ENCODE measurements at regions not wholly inside any gene's neighbourhood (a gene's known extent, or its start where the extent isn't known, plus 50 kb on each side); places are given as distances from the start of the nearest gene placed in this dataset.

GRCh38 chr4:177728361-177729152 is 286.3 kb upstream of the AGA start:
- Histone ChIP-seq H3K27me3 (no peaks in the 10 kb centered on the region), H3K36me3 (no peaks in the 10 kb centered on the region), H3K4me3 (no peak overlapping the region), H3K9me3 (no peaks in the 10 kb centered on the region)
- peak; percentile 22 for DNase-seq

- H3K36me3 ChIP-seq: no peaks in the 10 kb centered on the region
- no peak overlapping the region for H3K4me3 ChIP-seq
- H3K27me3 ChIP-seq: no peaks in the 10 kb centered on the region
- DNase-seq: no peak
- H3K9me3 ChIP-seq: no peaks in the 10 kb centered on the region
These were observed 287.4 kb upstream of the AGA start for GRCh38 chr4:177729681-177730080.

GRCh38 chr4:177737387-177737940 is 295.2 kb upstream of the AGA start:
- Histone ChIP-seq H3K4me3 (no peak overlapping the region), H3K36me3 (no peaks in the 10 kb centered on the region), H3K9me3 (no peaks in the 10 kb centered on the region), H3K27me3 (no peaks in the 10 kb centered on the region)
- no peak for DNase-seq

- H3K27me3 ChIP-seq: no peaks in the 10 kb centered on the region
- DNase-seq: no peak
These were observed 298.3 kb upstream of the AGA start for GRCh38 chr4:177740563-177740962.

GRCh38 chr4:177759729-177760128 is 317.5 kb upstream of the AGA start:
- DNase-seq: no peak
- H3K36me3 ChIP-seq: no peaks in the 10 kb centered on the region
- no peaks in the 10 kb centered on the region for H3K27me3 ChIP-seq
- H3K4me3 ChIP-seq: no peak overlapping the region
- H3K9me3 ChIP-seq: no peaks in the 10 kb centered on the region

More at GRCh38 chr4:177740563-177740962, 298.3 kb upstream of the AGA start:
- H3K9me3 ChIP-seq: no peaks in the 10 kb centered on the region
- no peak overlapping the region for H3K4me3 ChIP-seq
- H3K36me3 ChIP-seq: no peaks in the 10 kb centered on the region

- H3K27me3 ChIP-seq: no peaks in the 10 kb centered on the region
- H3K4me3 ChIP-seq: no peak overlapping the region
- H3K36me3 ChIP-seq: no peaks in the 10 kb centered on the region
- no peak for DNase-seq
- no peaks in the 10 kb centered on the region for H3K9me3 ChIP-seq
These were observed 319.5 kb upstream of the AGA start for GRCh38 chr4:177761692-177762091.

- Histone ChIP-seq H3K9me3 (no peaks in the 10 kb centered on the region), H3K27me3 (no peaks in the 10 kb centered on the region), H3K36me3 (no peaks in the 10 kb centered on the region), H3K4me3 (no peak overlapping the region)
- no peak for DNase-seq
These were observed 326.9 kb upstream of the AGA start for GRCh38 chr4:177769155-177769554.

GRCh38 chr4:177770776-177771175 is 328.5 kb upstream of the AGA start:
- no peaks in the 10 kb centered on the region for H3K9me3 ChIP-seq
- no peak for DNase-seq
- H3K36me3 ChIP-seq: no peaks in the 10 kb centered on the region
- H3K4me3 ChIP-seq: no peak overlapping the region
- no peaks in the 10 kb centered on the region for H3K27me3 ChIP-seq

- Histone ChIP-seq H3K27me3 (no peaks in the 10 kb centered on the region), H3K4me3 (no peak overlapping the region), H3K36me3 (no peaks in the 10 kb centered on the region), H3K9me3 (no peaks in the 10 kb centered on the region)
- no peak for DNase-seq
These were observed 329.4 kb upstream of the AGA start for GRCh38 chr4:177771645-177772044.

- H3K4me3 ChIP-seq: no peak overlapping the region
- no peak for DNase-seq
- no peaks in the 10 kb centered on the region for H3K27me3 ChIP-seq
- H3K9me3 ChIP-seq: no peaks in the 10 kb centered on the region
- H3K36me3 ChIP-seq: no peaks in the 10 kb centered on the region
These were observed 336.4 kb upstream of the AGA start for GRCh38 chr4:177778623-177779022.

- Histone ChIP-seq H3K4me3 (no peak overlapping the region), H3K9me3 (no peaks in the 10 kb centered on the region), H3K27me3 (no peaks in the 10 kb centered on the region), H3K36me3 (no peaks in the 10 kb centered on the region)
- no peak for DNase-seq
These were observed 342.8 kb upstream of the AGA start for GRCh38 chr4:177785000-177785399.

GRCh38 chr4:177789610-177790009 is 347.4 kb upstream of the AGA start:
- Histone ChIP-seq H3K4me3 (no peak overlapping the region), H3K9me3 (no peaks in the 10 kb centered on the region)
- no peak for DNase-seq

GRCh38 chr4:177791188-177791587 is 349.0 kb upstream of the AGA start:
- Histone ChIP-seq H3K4me3 (no peak overlapping the region), H3K36me3 (no peaks in the 10 kb centered on the region), H3K27me3 (no peaks in the 10 kb centered on the region), H3K9me3 (no peaks in the 10 kb centered on the region)
- DNase-seq: no peak

More at GRCh38 chr4:177789610-177790009, 347.4 kb upstream of the AGA start:
- Histone ChIP-seq H3K36me3 (no peaks in the 10 kb centered on the region), H3K27me3 (no peaks in the 10 kb centered on the region)

GRCh38 chr4:177796841-177797240 is 354.6 kb upstream of the AGA start:
- H3K9me3 ChIP-seq: no peaks in the 10 kb centered on the region
- no peak for DNase-seq
- H3K4me3 ChIP-seq: no peak overlapping the region
- no peaks in the 10 kb centered on the region for H3K36me3 ChIP-seq
- no peaks in the 10 kb centered on the region for H3K27me3 ChIP-seq

- H3K27me3 ChIP-seq: no peaks in the 10 kb centered on the region
- H3K4me3 ChIP-seq: no peak overlapping the region
- no peaks in the 10 kb centered on the region for H3K9me3 ChIP-seq
- no peaks in the 10 kb centered on the region for H3K36me3 ChIP-seq
- DNase-seq: no peak
These were observed 355.9 kb upstream of the AGA start for GRCh38 chr4:177798161-177798560.

GRCh38 chr4:177802162-177802561 is 359.9 kb upstream of the AGA start:
- DNase-seq: no peak
- H3K4me3 ChIP-seq: no peak overlapping the region

GRCh38 chr4:177802661-177803060 is 360.4 kb upstream of the AGA start:
- no peaks in the 10 kb centered on the region for H3K9me3 ChIP-seq
- H3K27me3 ChIP-seq: no peaks in the 10 kb centered on the region
- H3K36me3 ChIP-seq: no peaks in the 10 kb centered on the region
- no peak overlapping the region for H3K4me3 ChIP-seq
- no peak for DNase-seq

More at GRCh38 chr4:177802162-177802561, 359.9 kb upstream of the AGA start:
- Histone ChIP-seq H3K9me3 (no peaks in the 10 kb centered on the region), H3K36me3 (no peaks in the 10 kb centered on the region), H3K27me3 (no peaks in the 10 kb centered on the region)

GRCh38 chr4:177803151-177803550 is 360.9 kb upstream of the AGA start:
- no peak for DNase-seq
- H3K27me3 ChIP-seq: no peaks in the 10 kb centered on the region
- H3K9me3 ChIP-seq: no peaks in the 10 kb centered on the region
- no peak overlapping the region for H3K4me3 ChIP-seq
- no peaks in the 10 kb centered on the region for H3K36me3 ChIP-seq

All from MG63 (cell line).